ENCODE measurements at regions not wholly inside any gene's neighbourhood (a gene's known extent, or its start where the extent isn't known, plus 50 kb on each side); places are given as distances from the start of the nearest gene placed in this dataset.

GRCh38 chr4:67038228-67038566, 507.1 kb downstream of the CENPC start:
- DNase-seq (ENCODE audit: low read depth in 4 of 6, low spot score in 6 of 6), result no peak
- Histone ChIP-seq H3K27ac (ENCODE audit: low read depth, low read length) (no peak overlapping the region), H3K36me3 (ENCODE audit: control insufficient read depth, insufficient read depth, low read length) (no peaks in the 10 kb centered on the region), H3K9me3 (ENCODE audit: control insufficient read depth, insufficient read depth, low read length) (no peaks in the 10 kb centered on the region), H3K4me3 (ENCODE audit: low read depth, low read length) (no peak overlapping the region), H3K27me3 (ENCODE audit: control insufficient read depth, insufficient read depth, low read length) (no peaks in the 10 kb centered on the region), H3K4me1 (ENCODE audit: control insufficient read depth, insufficient read depth, low read length) (no peaks in the 10 kb centered on the region)
- no CpG with 5 or more reads among the region's 4 CpGs for WGBS (ENCODE audit: insufficient coverage)

- no peak overlapping the region for H3K27ac ChIP-seq (ENCODE audit: low read depth, low read length)
- peak in 1 of 6 donors; percentile 51 for DNase-seq (ENCODE audit: low read depth in 4 of 6, low spot score in 6 of 6)
- no peaks in the 10 kb centered on the region for H3K4me1 ChIP-seq (ENCODE audit: control insufficient read depth, insufficient read depth, low read length)
- H3K4me3 ChIP-seq (ENCODE audit: low read depth, low read length), result no peak overlapping the region
- H3K27me3 ChIP-seq (ENCODE audit: control insufficient read depth, insufficient read depth, low read length), result no peaks in the 10 kb centered on the region
- H3K9me3 ChIP-seq (ENCODE audit: control insufficient read depth, insufficient read depth, low read length), result no peaks in the 10 kb centered on the region
- no peaks in the 10 kb centered on the region for H3K36me3 ChIP-seq (ENCODE audit: control insufficient read depth, insufficient read depth, low read length)
These were observed 507.6 kb downstream of the CENPC start for GRCh38 chr4:67037504-67038227.

- Histone ChIP-seq H3K4me1 (ENCODE audit: control insufficient read depth, insufficient read depth, low read length) (no peaks in the 10 kb centered on the region), H3K27me3 (ENCODE audit: control insufficient read depth, insufficient read depth, low read length) (no peaks in the 10 kb centered on the region), H3K4me3 (ENCODE audit: low read depth, low read length) (no peak overlapping the region), H3K9me3 (ENCODE audit: control insufficient read depth, insufficient read depth, low read length) (no peaks in the 10 kb centered on the region), H3K27ac (ENCODE audit: low read depth, low read length) (no peak overlapping the region), H3K36me3 (ENCODE audit: control insufficient read depth, insufficient read depth, low read length) (no peaks in the 10 kb centered on the region)
- DNase-seq (ENCODE audit: low read depth in 4 of 6, low spot score in 6 of 6), result no peak
These were observed 508.5 kb downstream of the CENPC start for GRCh38 chr4:67036791-67037190.

GRCh38 chr4:67035986-67036385, 509.3 kb downstream of the CENPC start:
- WGBS (ENCODE audit: insufficient coverage), result 50% methylated on average over 1 of the region's 1 CpG
- no peak overlapping the region for H3K4me3 ChIP-seq (ENCODE audit: low read depth, low read length)
- no peaks in the 10 kb centered on the region for H3K4me1 ChIP-seq (ENCODE audit: control insufficient read depth, insufficient read depth, low read length)
- H3K9me3 ChIP-seq (ENCODE audit: control insufficient read depth, insufficient read depth, low read length), result no peaks in the 10 kb centered on the region
- no peaks in the 10 kb centered on the region for H3K36me3 ChIP-seq (ENCODE audit: control insufficient read depth, insufficient read depth, low read length)
- no peaks in the 10 kb centered on the region for H3K27me3 ChIP-seq (ENCODE audit: control insufficient read depth, insufficient read depth, low read length)
- DNase-seq (ENCODE audit: low read depth in 4 of 6, low spot score in 6 of 6), result no peak
- no peak overlapping the region for H3K27ac ChIP-seq (ENCODE audit: low read depth, low read length)

GRCh38 chr4:67035501-67035900, 509.8 kb downstream of the CENPC start:
- Histone ChIP-seq H3K27me3 (ENCODE audit: control insufficient read depth, insufficient read depth, low read length) (no peaks in the 10 kb centered on the region), H3K4me1 (ENCODE audit: control insufficient read depth, insufficient read depth, low read length) (no peaks in the 10 kb centered on the region), H3K36me3 (ENCODE audit: control insufficient read depth, insufficient read depth, low read length) (no peaks in the 10 kb centered on the region), H3K4me3 (ENCODE audit: low read depth, low read length) (no peak overlapping the region), H3K27ac (ENCODE audit: low read depth, low read length) (no peak overlapping the region), H3K9me3 (ENCODE audit: control insufficient read depth, insufficient read depth, low read length) (no peaks in the 10 kb centered on the region)
- DNase-seq (ENCODE audit: low read depth in 4 of 6, low spot score in 6 of 6), result peak in 1 of 6 donors; percentile 35
- WGBS (ENCODE audit: insufficient coverage), result 33% methylated on average over 1 of the region's 2 CpGs

GRCh38 chr4:67030636-67031035, 514.7 kb downstream of the CENPC start:
- Histone ChIP-seq H3K4me1 (ENCODE audit: control insufficient read depth, insufficient read depth, low read length) (no peaks in the 10 kb centered on the region), H3K4me3 (ENCODE audit: low read depth, low read length) (no peak overlapping the region), H3K27ac (ENCODE audit: low read depth, low read length) (no peak overlapping the region), H3K27me3 (ENCODE audit: control insufficient read depth, insufficient read depth, low read length) (no peaks in the 10 kb centered on the region), H3K36me3 (ENCODE audit: control insufficient read depth, insufficient read depth, low read length) (no peaks in the 10 kb centered on the region), H3K9me3 (ENCODE audit: control insufficient read depth, insufficient read depth, low read length) (no peaks in the 10 kb centered on the region)
- no peak for DNase-seq (ENCODE audit: low read depth in 4 of 6, low spot score in 6 of 6)

- WGBS (ENCODE audit: insufficient coverage), result no CpG with 5 or more reads among the region's 1 CpG
- Histone ChIP-seq H3K27me3 (ENCODE audit: control insufficient read depth, insufficient read depth, low read length) (no peaks in the 10 kb centered on the region), H3K4me3 (ENCODE audit: low read depth, low read length) (no peak overlapping the region), H3K36me3 (ENCODE audit: control insufficient read depth, insufficient read depth, low read length) (no peaks in the 10 kb centered on the region), H3K4me1 (ENCODE audit: control insufficient read depth, insufficient read depth, low read length) (no peaks in the 10 kb centered on the region), H3K27ac (ENCODE audit: low read depth, low read length) (no peak overlapping the region), H3K9me3 (ENCODE audit: control insufficient read depth, insufficient read depth, low read length) (no peaks in the 10 kb centered on the region)
- DNase-seq (ENCODE audit: low read depth in 4 of 6, low spot score in 6 of 6), result no peak
These were observed 524.9 kb downstream of the CENPC start for GRCh38 chr4:67020438-67020797.

- no peak for DNase-seq (ENCODE audit: low read depth in 4 of 6, low spot score in 6 of 6)
- no peaks in the 10 kb centered on the region for H3K9me3 ChIP-seq (ENCODE audit: control insufficient read depth, insufficient read depth, low read length)
- WGBS (ENCODE audit: insufficient coverage), result no CpG with 5 or more reads among the region's 3 CpGs
- no peak overlapping the region for H3K27ac ChIP-seq (ENCODE audit: low read depth, low read length)
- H3K4me1 ChIP-seq (ENCODE audit: control insufficient read depth, insufficient read depth, low read length), result no peaks in the 10 kb centered on the region
- H3K4me3 ChIP-seq (ENCODE audit: low read depth, low read length), result no peak overlapping the region
- H3K27me3 ChIP-seq (ENCODE audit: control insufficient read depth, insufficient read depth, low read length), result no peaks in the 10 kb centered on the region
- no peaks in the 10 kb centered on the region for H3K36me3 ChIP-seq (ENCODE audit: control insufficient read depth, insufficient read depth, low read length)
These were observed 525.4 kb downstream of the CENPC start for GRCh38 chr4:67019686-67020437.

GRCh38 chr4:67014592-67014991, 530.7 kb downstream of the CENPC start:
- Histone ChIP-seq H3K4me3 (ENCODE audit: low read depth, low read length) (no peak overlapping the region), H3K9me3 (ENCODE audit: control insufficient read depth, insufficient read depth, low read length) (no peaks in the 10 kb centered on the region), H3K27me3 (ENCODE audit: control insufficient read depth, insufficient read depth, low read length) (no peaks in the 10 kb centered on the region), H3K4me1 (ENCODE audit: control insufficient read depth, insufficient read depth, low read length) (no peaks in the 10 kb centered on the region), H3K36me3 (ENCODE audit: control insufficient read depth, insufficient read depth, low read length) (no peaks in the 10 kb centered on the region), H3K27ac (ENCODE audit: low read depth, low read length) (no peak overlapping the region)
- no peak for DNase-seq (ENCODE audit: low read depth in 4 of 6, low spot score in 6 of 6)
- WGBS (ENCODE audit: insufficient coverage), result 90% methylated on average over 4 of the region's 4 CpGs

- Histone ChIP-seq H3K4me1 (ENCODE audit: control insufficient read depth, insufficient read depth, low read length) (no peaks in the 10 kb centered on the region), H3K9me3 (ENCODE audit: control insufficient read depth, insufficient read depth, low read length) (peaks cover 2% of the 10 kb centered on the region), H3K27ac (ENCODE audit: low read depth, low read length) (no peak overlapping the region), H3K36me3 (ENCODE audit: control insufficient read depth, insufficient read depth, low read length) (no peaks in the 10 kb centered on the region), H3K4me3 (ENCODE audit: low read depth, low read length) (no peak overlapping the region), H3K27me3 (ENCODE audit: control insufficient read depth, insufficient read depth, low read length) (no peaks in the 10 kb centered on the region)
- DNase-seq (ENCODE audit: low read depth in 4 of 6, low spot score in 6 of 6), result no peak
- no CpG with 5 or more reads among the region's 3 CpGs for WGBS (ENCODE audit: insufficient coverage)
These were observed 538.5 kb downstream of the CENPC start for GRCh38 chr4:67006791-67007190.

Measured in spinal cord (tissue), 9 donors.